ENCODE measurements at regions not wholly inside any gene's neighbourhood (a gene's known extent, or its start where the extent isn't known, plus 50 kb on each side); places are given as distances from the start of the nearest gene placed in this dataset.

GRCh38 chr1:198908995-198909394, 270.2 kb downstream of the PTPRC start:
- Histone ChIP-seq H3K9ac (ENCODE audit: low read length) (no peak overlapping the region), H4K20me1 (ENCODE audit: insufficient read depth, low read length) (no peaks in the 10 kb centered on the region), H3K27ac (ENCODE audit: low read length) (no peak overlapping the region), H2AFZ (ENCODE audit: low read depth, low read length) (no peak overlapping the region), H3K27me3 (ENCODE audit: low read depth, low read length) (no peaks in the 10 kb centered on the region), H3K36me3 (replicated peaks; ENCODE audit: low read depth, low read length) (peaks cover 4% of the 10 kb centered on the region), H3K4me3 (ENCODE audit: low read length) (no peak overlapping the region), H3K79me2 (ENCODE audit: low read length) (peaks cover 8% of the 10 kb centered on the region; the same call in 1 of the 2 replicates), H3K9me3 (ENCODE audit: insufficient read depth, low read length) (no peaks in the 10 kb centered on the region), H3K4me1 (ENCODE audit: low read length) (no peaks in the 10 kb centered on the region), H3K4me2 (ENCODE audit: low read length) (no peak overlapping the region)
- TF ChIP-seq EZH2phosphoT487 (IDR thresholded peaks at IDR 0.05; ENCODE audit: low read depth) (no peak), CTCF (IDR thresholded peaks at IDR 0.05; ENCODE audit: low read depth, low read length) (no peak)

GRCh38 chr1:198909973-198910372, 271.1 kb downstream of the PTPRC start:
- Histone ChIP-seq H3K4me3 (ENCODE audit: low read length) (no peak overlapping the region), H2AFZ (ENCODE audit: low read depth, low read length) (no peak overlapping the region), H3K9ac (ENCODE audit: low read length) (no peak overlapping the region), H3K9me3 (ENCODE audit: insufficient read depth, low read length) (no peaks in the 10 kb centered on the region), H3K4me1 (ENCODE audit: low read length) (no peaks in the 10 kb centered on the region), H3K36me3 (replicated peaks; ENCODE audit: low read depth, low read length) (peaks cover 12% of the 10 kb centered on the region), H3K27me3 (ENCODE audit: low read depth, low read length) (no peaks in the 10 kb centered on the region), H3K79me2 (ENCODE audit: low read length) (peaks cover 8% of the 10 kb centered on the region; the same call in 1 of the 2 replicates), H4K20me1 (ENCODE audit: insufficient read depth, low read length) (no peaks in the 10 kb centered on the region), H3K27ac (ENCODE audit: low read length) (no peak overlapping the region), H3K4me2 (ENCODE audit: low read length) (no peak overlapping the region)
- TF ChIP-seq EZH2phosphoT487 (IDR thresholded peaks at IDR 0.05; ENCODE audit: low read depth), result no peak

GRCh38 chr1:198910816-198911215, 272.0 kb downstream of the PTPRC start:
- Histone ChIP-seq H3K27ac (ENCODE audit: low read length) (no peak overlapping the region), H2AFZ (ENCODE audit: low read depth, low read length) (no peak overlapping the region), H3K9me3 (ENCODE audit: insufficient read depth, low read length) (no peaks in the 10 kb centered on the region), H3K4me3 (ENCODE audit: low read length) (no peak overlapping the region), H3K4me2 (ENCODE audit: low read length) (no peak overlapping the region), H3K36me3 (replicated peaks; ENCODE audit: low read depth, low read length) (peaks cover 14% of the 10 kb centered on the region), H3K27me3 (ENCODE audit: low read depth, low read length) (no peaks in the 10 kb centered on the region), H4K20me1 (ENCODE audit: insufficient read depth, low read length) (no peaks in the 10 kb centered on the region), H3K79me2 (ENCODE audit: low read length) (peaks cover 10% of the 10 kb centered on the region), H3K9ac (ENCODE audit: low read length) (no peak overlapping the region), H3K4me1 (ENCODE audit: low read length) (no peaks in the 10 kb centered on the region)
- TF ChIP-seq EZH2phosphoT487 (IDR thresholded peaks at IDR 0.05; ENCODE audit: low read depth) (no peak), CTCF (IDR thresholded peaks at IDR 0.05; ENCODE audit: low read depth, low read length) (no peak)

GRCh38 chr1:198912046-198912445, 273.2 kb downstream of the PTPRC start:
- no peak overlapping the region for H3K4me3 ChIP-seq (ENCODE audit: low read length)
- H3K4me2 ChIP-seq (ENCODE audit: low read length), result no peak overlapping the region
- H2AFZ ChIP-seq (ENCODE audit: low read depth, low read length), result no peak overlapping the region
- H3K4me1 ChIP-seq (ENCODE audit: low read length), result no peaks in the 10 kb centered on the region
- H3K9me3 ChIP-seq (ENCODE audit: insufficient read depth, low read length), result no peaks in the 10 kb centered on the region
- TF ChIP-seq EZH2phosphoT487 (IDR thresholded peaks at IDR 0.05; ENCODE audit: low read depth) (no peak), CTCF (IDR thresholded peaks at IDR 0.05; ENCODE audit: low read depth, low read length) (no peak)
- no peaks in the 10 kb centered on the region for H3K27me3 ChIP-seq (ENCODE audit: low read depth, low read length)
- no peak overlapping the region for H3K27ac ChIP-seq (ENCODE audit: low read length)
- H3K9ac ChIP-seq (ENCODE audit: low read length), result no peak overlapping the region
- H3K79me2 ChIP-seq (ENCODE audit: low read length), result peaks cover 15% of the 10 kb centered on the region
- H3K36me3 ChIP-seq (replicated peaks; ENCODE audit: low read depth, low read length), result peaks cover 16% of the 10 kb centered on the region
- no peaks in the 10 kb centered on the region for H4K20me1 ChIP-seq (ENCODE audit: insufficient read depth, low read length)

GRCh38 chr1:198913667-198914066, 274.8 kb downstream of the PTPRC start:
- H2AFZ ChIP-seq (ENCODE audit: low read depth, low read length), result no peak overlapping the region
- H3K9me3 ChIP-seq (ENCODE audit: insufficient read depth, low read length), result no peaks in the 10 kb centered on the region
- H3K9ac ChIP-seq (ENCODE audit: low read length), result no peak overlapping the region
- H3K4me3 ChIP-seq (ENCODE audit: low read length), result no peak overlapping the region
- TF ChIP-seq EZH2phosphoT487 (IDR thresholded peaks at IDR 0.05; ENCODE audit: low read depth) (no peak), CTCF (IDR thresholded peaks at IDR 0.05; ENCODE audit: low read depth, low read length) (no peak)
- no peak overlapping the region for H3K27ac ChIP-seq (ENCODE audit: low read length)
- no peaks in the 10 kb centered on the region for H3K27me3 ChIP-seq (ENCODE audit: low read depth, low read length)
- peaks cover under 1% of the 10 kb centered on the region for H3K4me1 ChIP-seq (ENCODE audit: low read length)
- peaks cover 23% of the 10 kb centered on the region for H3K36me3 ChIP-seq (replicated peaks; ENCODE audit: low read depth, low read length)
- H3K4me2 ChIP-seq (ENCODE audit: low read length), result no peak overlapping the region
- H3K79me2 ChIP-seq (ENCODE audit: low read length), result peaks cover 19% of the 10 kb centered on the region
- H4K20me1 ChIP-seq (ENCODE audit: insufficient read depth, low read length), result no peaks in the 10 kb centered on the region

Data from OCI-LY3 (cell line).